HK-2 (cell line): ENCODE measurements at regions not wholly inside any gene's neighbourhood (a gene's known extent, or its start where the extent isn't known, plus 50 kb on each side); places are given as distances from the start of the nearest gene placed in this dataset.

Source experiments
- DNase-seq: peaks from one replicate; pipeline ENCODE4 v3.0.0-alpha.2; 2018; ENCODE audit not compliant: unreplicated experiment

DNA sequence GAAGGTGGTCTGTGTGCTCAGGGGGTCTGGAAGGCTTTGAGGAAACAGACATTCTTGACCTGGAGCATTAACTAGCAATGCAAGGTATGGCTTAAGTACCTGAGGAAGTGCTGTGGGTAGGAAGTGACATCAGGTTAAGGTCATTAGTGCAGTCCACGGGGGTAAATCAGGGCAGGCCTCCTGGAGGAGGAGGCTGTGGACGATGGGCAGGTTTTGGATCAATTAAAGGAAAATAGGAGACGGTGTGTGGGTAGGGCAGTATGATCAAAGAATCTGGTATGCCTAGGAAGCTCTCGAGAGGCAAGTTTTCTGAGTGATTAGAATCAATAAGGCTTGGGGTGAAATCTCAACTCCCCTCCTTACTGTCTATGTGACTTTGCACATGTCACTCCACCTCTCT, 295.3 kb downstream of the AACS start:
- DNase-seq: no peak

DNA sequence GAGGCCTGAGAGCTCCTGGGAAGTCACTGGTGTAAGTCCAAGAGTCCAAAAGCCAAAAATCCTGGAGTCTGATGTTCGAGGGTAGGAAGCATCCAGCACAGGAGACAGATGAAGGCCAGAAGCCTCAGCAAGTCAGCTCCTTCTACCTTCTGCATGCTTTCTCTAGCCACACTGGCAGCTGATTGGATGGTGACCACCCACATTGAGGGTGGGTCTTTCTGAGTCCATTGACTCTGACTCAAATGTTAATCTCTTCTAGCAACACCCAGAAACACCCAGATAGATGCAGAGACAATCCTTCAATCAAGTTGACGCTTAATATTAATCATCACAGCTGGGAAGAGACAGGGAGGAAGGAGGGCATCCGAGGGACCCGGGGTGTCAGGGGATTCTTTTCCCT, 305.8 kb downstream of the AACS start:
- no peak for DNase-seq

DNA sequence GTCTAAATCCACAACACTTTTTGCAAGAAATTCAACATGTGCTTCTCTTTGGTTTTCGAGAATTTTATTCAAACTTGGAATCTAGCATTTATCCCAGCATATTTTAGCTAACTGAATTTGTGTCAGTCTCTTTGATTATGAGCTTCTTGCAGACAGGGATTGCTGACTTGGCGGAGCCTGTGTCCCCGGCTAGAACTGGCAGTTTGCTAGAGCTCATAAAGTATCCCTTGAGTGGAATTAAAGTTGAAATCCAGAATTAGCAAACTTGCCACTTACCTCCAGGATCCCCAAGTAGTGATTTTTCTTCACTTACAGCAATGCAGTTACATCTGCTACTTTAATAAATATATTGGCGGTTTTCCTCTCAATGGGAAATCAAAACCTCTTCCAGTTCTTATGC, 306.9 kb downstream of the AACS start:
- DNase-seq: no peak

DNA sequence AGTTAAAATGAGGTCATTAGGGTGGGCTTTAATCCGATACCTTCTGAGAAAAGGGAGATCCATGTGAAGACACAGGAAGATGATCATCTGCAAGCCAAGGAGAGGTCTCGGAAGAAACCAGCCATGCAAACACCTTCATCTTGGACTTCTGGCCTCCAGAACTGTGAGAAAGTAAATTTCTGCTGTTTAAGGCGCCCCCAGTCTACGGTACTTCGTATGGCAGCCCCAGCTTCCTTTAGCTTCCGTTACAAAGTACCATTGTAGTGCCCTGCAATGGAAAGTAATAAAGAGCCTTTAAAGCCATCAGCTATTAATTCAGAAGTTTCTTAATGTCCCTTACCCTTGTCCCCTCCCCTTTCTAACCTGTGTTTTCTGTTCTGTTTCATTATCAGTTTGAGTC, 308.1 kb downstream of the AACS start:
- DNase-seq: no peak

DNA sequence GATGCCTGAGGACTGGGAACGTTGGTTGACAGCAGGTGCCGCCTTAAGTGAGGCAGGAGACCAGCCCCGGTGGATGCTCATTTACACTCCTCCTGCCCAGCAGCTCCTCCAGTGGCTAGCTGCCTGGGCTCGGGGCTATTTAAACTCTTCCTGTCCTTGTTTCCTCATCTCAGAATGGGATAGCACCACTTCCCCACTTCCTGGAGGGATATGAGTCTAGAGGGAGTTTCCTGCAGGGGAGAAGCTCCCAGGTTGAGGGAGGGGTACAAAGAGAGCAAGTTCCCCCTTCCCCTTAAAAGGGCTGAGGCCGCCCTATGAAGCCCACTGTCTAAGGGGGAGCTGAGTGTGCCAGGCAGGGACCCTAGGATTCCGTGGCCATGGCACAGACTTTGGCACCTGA, 311.2 kb downstream of the AACS start:
- DNase-seq: no peak

GRCh38 chr12:125377093-125377492, 311.9 kb downstream of the AACS start:
- no peak for DNase-seq

DNA sequence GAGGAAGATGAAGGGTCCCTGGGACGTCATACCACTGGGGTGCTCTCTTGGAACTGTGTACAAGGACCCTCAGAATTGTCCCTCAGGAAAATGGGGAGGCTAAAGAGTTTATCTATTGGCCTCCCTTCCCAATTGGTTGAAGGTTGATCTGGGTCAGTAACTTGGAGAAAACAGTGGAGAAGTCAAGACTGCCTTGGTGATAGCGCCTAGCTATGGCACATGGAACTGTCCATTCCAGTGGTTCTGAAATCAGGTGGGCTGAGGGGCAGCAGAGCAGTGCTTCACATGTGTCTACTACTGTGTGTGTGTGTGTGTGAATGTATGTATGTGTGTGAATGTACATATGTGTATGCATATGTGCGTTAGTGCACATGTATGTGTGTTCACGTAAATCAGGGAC, 316.1 kb downstream of the AACS start:
- DNase-seq: no peak

GRCh38 chr12:125382926-125383325, 317.7 kb downstream of the AACS start:
- DNase-seq: no peak

- no peak for DNase-seq
Observed at GRCh38 chr12:125386652-125387051, 321.4 kb downstream of the AACS start.

- DNase-seq: no peak
Observed at GRCh38 chr12:125387206-125387605, 322.0 kb downstream of the AACS start.

- DNase-seq: no peak
Observed at GRCh38 chr12:125389061-125389697, 323.9 kb downstream of the AACS start.

DNA sequence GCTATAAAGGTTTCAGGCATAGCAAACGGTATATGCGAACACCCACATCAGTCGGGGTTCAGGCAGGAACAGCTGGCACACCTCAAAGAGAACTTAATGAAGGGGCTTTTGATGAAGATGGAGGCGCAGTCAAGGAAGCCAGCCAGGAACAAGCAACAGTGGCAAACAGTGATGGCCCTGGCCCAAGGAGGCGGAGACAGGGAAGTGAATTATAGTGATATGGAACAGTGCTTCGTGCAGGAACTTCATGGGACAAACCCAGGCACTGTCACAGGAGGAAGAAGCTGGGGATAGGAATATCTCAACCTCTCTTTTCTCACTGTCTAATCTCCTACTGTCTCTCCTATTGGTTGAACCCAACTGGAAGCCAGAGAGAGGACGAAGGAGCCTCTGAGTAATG, 328.3 kb downstream of the AACS start:
- DNase-seq: no peak

DNA sequence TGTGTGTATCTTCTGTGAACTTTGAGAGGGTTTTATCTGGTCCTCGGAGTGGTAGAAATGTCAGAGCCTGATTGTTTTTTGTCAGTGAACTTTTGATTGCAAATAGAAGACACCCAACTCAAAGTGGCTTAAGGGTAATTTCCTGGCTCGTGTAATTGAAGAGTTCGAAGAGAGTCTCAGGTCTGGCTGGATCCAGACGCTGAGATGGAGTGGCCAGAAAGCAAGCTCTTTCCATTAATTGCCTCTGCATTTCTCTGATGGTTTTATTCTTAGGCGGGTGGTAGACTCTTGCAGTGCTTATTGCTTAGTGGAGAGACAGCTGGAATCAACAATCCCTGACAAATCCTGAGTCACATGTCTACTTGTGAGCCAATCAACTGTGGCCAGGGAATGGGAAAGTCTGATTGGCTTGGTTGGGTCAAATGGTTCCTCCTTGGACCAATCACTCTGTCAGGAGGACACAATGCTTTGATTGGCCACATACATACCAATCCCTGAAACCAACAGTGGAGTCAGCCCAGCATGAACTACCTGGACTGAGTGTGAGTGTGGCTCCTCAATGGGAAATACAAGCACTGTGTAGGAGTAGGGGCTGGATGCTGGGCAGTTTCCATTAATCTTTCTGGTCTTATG, 330.5 kb downstream of the AACS start:
- no peak for DNase-seq

DNA sequence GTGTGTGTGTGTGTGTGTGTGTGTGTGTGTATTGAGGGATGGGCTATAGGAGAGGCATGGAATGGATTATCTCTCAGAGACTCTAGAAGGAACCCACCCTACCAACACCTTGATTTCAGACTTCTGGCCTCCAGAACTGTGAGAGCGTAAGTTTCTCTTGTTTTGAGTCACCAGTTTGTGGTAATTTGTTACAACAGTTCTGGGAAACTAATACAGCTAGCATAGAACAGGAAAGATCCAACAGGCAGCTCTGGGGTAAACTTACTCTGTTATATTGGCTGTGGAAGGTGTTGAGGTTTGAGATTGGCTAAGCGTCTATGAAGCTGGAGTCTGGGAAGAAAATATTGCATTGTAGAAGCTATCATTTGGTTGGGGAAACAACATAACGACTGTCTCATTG, 334.3 kb downstream of the AACS start:
- DNase-seq: no peak

GRCh38 chr12:125402874-125403789, 337.9 kb downstream of the AACS start:
- peak; percentile 7 for DNase-seq

- no peak for DNase-seq
Observed at GRCh38 chr12:125403843-125404242, 338.6 kb downstream of the AACS start.

GRCh38 chr12:125406131-125406530, 340.9 kb downstream of the AACS start:
- DNase-seq: no peak

DNA sequence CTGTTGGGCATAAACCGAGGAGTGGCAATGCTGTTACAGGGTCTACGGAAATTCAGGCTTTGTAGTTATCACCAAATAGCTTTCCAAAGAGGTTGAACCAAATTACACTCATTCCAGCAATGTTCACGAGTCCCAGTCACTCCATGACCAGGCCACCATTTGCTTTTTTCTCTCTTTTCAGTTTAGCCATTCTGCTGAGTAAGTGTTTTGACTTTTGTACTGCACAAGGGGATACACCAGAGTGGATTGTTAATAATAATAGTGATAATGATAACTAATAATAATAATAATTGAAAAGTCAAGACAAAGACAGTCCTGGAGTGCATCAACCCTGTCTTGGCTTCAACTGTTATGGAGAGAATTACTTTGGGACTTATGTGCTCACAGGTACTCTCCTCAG, 343.5 kb downstream of the AACS start:
- DNase-seq: no peak

DNA sequence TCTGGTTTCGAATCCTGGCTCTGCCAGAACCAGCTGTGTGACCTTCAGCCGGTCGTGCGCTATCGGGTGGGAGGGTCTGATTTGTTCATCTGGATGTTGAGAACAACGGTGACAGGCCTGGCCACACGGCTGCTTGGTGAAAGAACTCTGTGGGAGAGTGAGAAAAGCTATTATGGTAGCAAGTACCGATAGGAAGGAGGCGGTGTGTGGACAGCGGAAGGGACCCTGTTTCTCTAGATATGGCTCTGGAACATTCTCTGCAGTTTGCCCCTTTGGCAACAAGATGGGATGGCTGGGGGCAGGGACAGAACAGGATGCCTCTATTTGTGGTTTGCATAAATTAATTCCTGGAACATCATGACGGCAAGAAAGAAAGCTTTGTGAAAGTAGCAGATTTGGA, 347.3 kb downstream of the AACS start:
- no peak for DNase-seq

DNA sequence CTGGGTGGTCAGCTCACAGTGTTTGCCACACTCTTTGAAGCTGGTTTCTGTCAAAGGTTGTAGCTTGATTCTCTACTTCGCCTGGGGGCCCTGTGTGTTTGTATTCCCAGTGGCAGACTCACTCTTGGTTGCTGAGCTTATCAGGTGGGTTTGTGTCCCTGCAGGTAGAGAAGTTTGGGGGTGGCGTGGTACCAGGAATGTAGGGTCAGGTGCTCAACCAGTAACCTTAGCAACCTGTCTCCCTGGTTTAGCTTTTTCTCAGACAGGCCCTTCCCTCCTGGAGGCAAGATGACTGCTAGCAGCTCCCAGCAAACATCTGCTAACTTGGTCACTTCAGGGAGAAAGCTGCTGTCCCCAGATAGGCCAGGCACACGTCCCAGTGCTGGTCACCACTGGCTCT, 352.2 kb downstream of the AACS start:
- no peak for DNase-seq

DNA sequence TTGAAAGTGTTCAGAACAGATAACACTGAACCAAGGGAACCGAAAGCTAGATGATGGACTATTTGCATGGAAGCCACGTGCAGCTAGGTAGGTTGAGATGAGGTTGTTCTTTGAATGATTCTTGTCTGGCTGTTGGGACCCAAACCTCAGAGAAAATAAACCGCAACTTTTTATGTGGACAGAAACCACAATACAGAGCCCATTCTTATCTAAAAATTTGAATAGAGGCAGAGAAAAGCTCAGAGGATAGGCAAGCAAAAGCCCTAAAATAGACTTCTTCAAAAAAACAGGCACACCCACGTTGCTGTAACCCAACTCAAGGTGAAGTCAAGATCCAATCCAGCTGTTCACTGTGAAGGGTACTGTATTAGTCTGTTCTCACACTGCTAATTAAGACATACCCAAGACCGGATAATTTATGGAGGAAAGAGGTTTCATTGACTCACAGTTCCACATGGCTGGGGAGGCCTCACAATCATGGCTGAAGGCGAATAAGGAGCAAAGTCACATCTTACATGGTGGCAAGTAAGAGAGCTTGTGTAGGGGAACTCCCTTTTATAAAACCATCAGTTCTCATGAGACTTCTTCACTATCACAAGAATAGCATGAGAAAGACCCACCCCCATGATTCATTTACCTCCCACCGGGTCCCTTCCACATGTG, 353.8 kb downstream of the AACS start:
- no peak for DNase-seq

DNA sequence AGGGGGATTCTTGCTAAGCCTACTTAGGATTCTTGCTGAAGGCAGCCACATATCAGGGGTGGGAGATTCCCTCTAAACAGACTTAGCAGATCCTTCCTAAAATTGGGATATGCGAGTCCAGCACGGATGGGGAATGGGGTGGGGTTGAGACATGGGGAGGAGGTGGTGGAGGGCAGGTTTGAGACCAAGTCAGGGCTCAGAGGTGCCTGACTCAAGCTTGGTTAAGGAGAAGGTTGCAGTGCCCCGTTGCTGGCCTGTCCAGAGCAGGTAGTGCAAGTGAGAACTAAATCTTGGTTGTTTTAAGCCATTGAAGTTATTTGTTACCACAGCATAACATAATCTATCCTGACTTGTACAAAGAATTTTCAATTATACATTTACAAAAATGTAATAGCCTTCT, 359.7 kb downstream of the AACS start:
- DNase-seq: no peak
